ENCODE measurements at regions not wholly inside any gene's neighbourhood (a gene's known extent, or its start where the extent isn't known, plus 50 kb on each side); places are given as distances from the start of the nearest gene placed in this dataset.
"Not testable (repeated sequence)": the region's sequence is repeated elsewhere in the genome, so short reads cannot be mapped to it uniquely, and the experiment has no call there.

GRCh38 chr7:97928844-97929243, 56.6 kb upstream of the ASNS start:
- not testable (repeated sequence) for DNase-seq

GRCh38 chr7:97927790-97928748, 55.9 kb upstream of the ASNS start:
- DNase-seq, result peak; percentile 77 to 84
